NCI-H82 (cell line): ENCODE measurements at regions not wholly inside any gene's neighbourhood (a gene's known extent, or its start where the extent isn't known, plus 50 kb on each side); places are given as distances from the start of the nearest gene placed in this dataset.

Experiments used
- DNase-seq: peaks from one replicate; lab custom pipeline; 2025; lab: John Stamatoyannopoulos, UW

GRCh38 chr10:43972976-43973647 lies 324.4 kb upstream of the ZNF32 start:
- DNase-seq, result no peak

DNA sequence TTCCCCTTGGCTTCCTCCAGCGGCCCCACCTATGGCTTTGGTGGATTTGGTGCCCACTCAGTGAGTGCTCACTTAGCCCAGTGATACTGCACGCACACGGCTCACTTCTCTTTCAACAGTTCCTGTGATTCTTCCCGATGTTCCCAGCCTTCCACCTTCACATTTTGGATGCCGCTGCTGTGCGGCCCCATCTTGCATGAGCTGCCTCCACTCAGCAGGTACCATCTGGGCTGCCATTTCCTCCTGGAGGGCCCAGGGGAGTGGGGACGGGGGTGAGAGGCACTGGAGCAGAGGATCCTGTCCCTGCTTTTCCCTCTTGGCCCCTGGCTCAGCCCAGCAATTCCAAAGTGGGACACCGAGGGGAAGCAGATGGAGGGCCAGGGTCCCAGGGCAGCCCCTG lies 323.3 kb upstream of the ZNF32 start:
- no peak for DNase-seq

- DNase-seq, result no peak
Measured at GRCh38 chr10:43971306-43971705, 322.6 kb upstream of the ZNF32 start.

DNA sequence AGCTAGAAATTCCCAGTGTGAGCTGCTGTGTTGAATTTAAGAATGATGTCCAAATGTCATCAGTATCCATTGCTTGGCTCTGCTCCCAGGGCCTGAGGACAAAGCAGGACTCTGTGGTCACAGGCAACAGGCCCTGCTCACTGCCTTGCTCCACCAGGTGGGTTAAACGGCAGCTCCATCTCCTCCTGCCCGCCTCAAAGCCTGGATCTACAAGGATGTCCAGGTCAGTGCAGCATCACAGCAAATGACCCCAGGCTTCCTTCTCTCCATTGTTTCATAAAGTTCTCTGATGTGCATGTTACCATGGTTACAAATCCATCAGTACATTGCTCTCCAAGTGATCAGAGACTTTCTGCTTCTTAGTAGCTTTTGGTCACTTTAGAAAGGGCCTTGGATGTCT lies 322.0 kb upstream of the ZNF32 start:
- DNase-seq, result no peak

DNA sequence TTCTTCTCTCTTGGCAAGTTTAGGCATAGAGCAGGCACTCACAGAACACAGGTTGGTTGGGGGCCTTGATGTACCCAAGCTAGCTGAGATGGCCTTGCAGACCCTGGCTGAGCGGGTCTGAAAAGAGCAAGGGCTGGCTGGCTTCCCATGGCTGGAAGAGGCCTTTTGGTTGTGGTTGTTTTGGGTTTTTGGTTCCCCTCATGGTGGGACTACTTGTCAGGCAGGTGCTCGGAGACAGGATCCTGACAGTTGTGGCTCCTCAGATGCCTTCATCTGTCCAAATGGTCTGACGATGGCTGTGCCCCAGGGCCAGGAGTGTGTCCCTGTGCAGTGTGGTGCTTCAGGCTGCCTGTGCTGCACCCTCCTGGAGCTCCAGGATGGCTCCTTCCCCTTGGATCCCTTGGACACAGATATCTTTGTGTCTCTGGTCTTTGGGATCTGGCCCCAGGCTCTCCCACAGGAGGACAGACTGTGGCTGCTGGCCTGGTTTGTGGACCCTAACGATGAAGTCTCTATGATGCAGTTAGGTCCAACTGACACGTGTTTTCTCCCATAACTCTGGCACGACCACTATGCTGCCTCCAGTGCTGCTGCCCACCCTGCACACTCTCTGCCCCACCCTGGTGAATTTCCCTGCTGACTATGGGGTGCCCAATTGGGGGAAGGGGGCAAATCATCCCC lies 321.5 kb upstream of the ZNF32 start:
- DNase-seq, result no peak

DNA sequence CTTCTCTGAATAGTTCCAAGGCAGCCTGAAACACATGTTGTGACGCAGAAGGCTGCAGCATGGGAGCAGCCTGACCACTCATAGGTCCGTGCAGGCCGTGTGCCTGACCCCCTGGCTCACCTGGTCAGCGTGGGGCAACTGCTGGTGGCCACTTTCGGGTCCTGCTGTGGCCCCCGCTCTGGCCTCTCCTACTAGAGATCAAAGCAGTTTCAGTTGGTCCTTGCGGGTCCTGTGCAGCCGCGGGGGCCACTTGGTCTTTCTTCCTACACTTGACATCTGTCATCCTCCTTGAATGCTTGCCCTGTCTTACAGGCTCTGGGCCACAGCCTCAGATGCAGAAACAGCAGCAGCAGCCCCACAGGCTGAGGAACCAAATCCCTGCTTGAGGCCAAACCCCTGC lies 320.8 kb upstream of the ZNF32 start:
- no peak for DNase-seq

DNA sequence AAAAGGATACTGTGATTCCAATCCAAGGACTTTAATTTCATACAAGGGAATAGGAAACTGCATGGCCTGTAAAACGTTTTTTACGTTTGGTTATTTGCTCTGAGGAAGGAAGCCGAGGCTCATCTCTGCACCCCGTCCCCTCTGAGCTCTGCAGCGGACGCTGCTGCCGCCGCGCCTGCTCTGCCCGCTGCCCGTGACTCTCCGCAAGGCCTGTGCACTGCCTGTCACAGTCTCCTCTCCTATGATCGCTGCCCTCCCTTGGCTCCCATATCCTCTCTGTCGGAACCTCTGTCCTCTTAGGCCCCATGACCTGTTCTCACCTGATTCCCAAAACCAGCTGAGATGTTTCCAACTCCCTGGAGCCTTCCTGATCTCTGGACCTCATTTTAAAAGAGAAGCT lies 320.3 kb upstream of the ZNF32 start:
- DNase-seq, result no peak

- no peak for DNase-seq
Measured at GRCh38 chr10:43968076-43968475, 319.4 kb upstream of the ZNF32 start.

DNA sequence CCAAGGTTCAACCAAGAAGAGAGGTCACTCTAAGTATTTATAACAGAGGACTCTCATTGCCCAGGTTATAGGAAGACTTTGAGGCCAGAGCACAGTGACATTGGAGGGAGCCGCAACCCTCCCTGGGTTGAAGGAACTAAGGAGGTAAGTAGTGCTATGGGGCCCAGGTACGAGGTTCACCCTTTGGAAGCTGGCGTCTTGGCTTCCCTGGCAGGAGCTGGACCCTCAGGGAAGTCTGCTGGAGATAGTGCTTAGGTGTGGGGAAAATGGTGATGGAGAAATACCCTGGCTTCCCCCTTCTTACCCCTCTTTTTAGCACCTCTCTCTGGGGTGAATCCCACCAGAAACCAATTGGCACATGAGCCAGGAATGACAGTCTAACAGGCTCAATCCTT lies 317.9 kb upstream of the ZNF32 start:
- no peak for DNase-seq

DNA sequence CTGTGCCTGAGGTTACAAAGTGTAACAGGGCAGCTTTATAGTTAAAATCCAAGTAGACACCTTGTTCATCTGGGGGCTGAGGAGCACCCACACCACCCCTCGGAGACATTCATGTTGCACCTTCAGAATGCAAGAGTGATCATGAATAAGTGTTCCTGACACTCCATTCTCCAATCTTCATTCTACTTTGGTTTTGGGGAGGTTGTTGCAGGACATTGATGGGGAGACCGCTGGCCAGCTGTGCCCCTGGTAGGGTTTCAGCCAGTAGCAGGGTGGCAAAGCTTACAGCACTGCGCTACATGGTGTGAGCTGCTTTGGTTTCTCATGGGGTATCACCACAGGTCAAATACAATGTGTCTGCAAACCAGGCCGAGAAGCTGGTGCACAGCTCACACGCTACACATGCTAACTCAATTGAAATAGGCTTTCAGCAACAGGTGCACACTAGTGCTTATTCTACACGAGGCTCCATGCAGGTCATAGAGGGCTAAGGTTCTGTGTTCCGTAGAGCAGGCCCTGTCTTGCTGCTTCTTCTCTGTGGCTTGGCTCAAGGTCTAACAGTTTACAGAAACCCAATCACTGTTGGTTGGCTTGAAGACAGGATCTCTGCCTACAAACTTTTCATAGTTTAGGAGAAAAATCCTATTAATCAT lies 317.4 kb upstream of the ZNF32 start:
- DNase-seq, result no peak

GRCh38 chr10:43965033-43965917 lies 316.6 kb upstream of the ZNF32 start:
- no peak for DNase-seq

DNA sequence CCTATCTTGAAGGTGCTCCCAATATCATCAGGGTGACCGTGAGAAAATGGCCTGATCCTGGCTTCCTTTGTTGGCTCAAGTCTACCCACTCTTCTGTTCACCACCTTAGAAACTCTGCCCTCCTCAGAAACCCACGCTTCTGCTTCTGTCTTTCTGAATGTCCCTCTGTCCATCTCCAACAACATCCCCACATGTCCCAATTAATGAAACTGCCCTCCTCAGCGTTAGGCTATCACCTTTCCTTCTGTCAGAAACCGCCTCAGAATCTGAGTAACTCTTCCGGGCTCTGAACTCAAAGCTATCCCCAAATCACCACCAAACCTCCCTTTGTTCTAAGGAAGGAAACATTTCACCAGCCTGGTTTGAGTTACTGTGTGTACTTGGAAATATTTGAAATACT lies 315.8 kb upstream of the ZNF32 start:
- no peak for DNase-seq

DNA sequence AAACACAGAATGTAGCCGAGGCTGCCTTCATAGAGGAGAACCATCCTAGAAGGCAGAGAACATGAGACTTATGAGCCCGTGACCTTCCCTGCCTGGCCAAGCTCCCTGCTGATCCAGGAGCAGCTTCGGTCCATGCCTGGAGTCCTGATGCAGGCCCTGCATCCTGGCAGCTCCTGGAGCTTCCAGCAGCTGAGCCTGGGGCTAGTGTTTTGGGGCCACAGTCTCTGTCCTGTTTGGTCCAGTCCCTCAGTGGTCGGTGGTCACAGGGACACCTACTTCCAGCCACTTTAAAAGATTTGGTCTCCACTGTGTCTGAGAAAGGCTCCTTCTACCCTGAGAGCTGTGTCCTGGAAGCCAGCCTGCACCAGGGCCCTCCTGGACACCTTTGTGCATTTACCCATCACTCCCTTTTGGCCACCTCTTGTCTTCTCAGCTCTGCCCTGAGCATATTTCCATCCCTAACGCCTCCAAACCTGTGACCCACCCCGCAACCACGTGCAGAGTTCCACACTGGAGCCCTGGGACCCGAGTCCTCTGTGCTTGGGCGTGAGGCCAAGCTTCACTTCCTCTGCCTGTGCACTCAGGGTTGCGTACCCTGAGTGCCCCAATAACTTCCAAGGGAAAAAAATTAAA lies 315.2 kb upstream of the ZNF32 start:
- no peak for DNase-seq

- no peak for DNase-seq
Measured at GRCh38 chr10:43963379-43963778, 314.7 kb upstream of the ZNF32 start.

DNA sequence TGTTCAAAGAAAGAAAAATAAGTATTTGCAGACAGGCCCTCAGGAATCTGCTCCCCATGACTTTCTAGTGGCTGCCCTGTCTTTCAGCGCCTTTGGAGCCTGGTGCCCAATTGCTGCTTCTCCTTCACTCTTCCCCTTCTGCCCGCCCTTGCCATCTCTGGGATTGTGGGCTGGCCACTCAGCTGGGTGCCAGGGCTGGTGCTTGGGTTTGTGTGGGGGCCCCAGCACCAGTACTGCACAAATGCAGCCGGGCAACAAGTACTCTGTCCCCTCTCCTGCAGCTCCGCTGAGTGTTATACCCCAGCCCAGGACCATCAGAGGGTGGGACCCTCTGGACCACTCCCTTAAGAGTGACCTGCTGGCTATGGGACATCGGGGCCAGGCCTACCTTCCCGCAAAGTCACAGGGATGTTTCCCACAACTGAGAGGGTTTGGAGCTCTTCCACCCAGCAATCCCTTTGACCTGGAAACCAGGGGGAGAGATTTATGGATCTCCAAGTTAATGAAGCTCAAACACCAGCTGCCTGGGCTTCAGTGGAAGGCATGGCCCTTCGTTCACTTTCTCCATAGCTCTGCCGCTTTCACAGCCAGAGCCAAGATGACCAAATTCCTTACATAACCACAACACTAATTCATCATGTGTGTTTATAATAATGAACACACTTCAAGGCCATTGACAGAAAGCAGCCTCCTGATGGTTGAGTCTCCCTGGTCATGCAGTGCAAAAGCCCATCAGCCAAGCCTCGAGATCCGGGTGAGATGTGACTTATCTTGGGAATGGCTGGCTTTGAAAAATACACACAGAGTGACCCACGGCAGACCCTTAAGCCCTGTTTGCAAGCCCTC lies 313.9 kb upstream of the ZNF32 start:
- DNase-seq, result no peak

DNA sequence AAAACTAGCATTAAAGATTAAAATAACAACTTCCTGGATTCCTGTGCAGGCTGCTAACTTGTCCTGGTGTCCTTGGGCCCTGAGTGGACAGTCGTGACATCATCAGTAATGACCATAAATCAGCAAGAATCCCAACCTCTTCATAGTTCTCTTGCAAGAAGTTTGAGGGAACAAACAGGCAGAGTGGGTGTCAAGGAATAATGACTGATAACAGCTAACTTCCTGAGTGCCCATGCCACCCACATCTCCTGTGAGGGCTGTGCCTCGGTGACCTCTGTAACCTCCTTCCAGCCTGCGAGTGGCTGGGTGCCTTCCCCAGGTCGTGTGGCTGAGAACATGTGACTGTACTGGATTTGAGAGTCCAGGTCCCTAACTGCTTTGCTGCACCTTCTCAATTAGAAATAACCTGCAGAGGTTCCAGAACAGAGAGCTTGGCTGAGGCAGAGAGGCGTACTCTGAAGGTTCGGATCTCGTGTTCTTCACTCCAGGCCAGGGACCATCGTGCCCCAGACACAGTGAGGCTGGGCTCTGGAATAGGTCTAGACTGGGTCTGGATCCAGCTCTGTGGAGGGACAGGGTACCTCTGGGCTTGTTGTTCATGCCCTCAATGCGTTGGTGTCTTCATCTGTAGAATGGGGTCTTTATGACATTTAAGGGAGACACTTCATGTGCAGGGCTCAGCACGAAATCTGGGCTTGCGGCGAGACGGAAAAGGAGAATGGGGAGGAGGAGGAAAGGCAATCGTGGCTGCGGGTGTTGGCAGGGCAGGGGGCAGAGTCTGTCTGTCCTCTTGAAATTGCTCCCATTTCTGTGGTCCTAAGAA lies 313.1 kb upstream of the ZNF32 start:
- no peak for DNase-seq

DNA sequence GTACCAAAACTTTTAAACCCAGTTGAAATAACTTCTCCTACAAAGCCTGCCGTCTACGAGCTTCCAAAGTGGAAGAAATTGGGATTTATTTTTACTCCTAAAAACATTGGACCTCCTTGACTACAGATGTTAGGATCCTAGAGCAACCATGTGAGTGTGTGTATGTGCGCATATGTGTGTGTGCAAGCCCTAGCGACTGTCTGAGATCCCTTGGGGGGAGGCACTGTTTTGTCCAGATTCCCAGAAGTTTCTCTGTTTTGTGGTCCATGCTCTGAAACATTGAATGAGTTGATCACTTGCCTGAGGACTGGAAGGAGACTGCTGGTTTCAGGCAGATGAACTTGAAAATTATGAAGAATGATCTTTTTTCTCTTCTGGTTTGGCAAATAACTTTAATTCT lies 312.3 kb upstream of the ZNF32 start:
- no peak for DNase-seq

GRCh38 chr10:43960477-43960876 lies 311.8 kb upstream of the ZNF32 start:
- no peak for DNase-seq

- no peak for DNase-seq
Measured at GRCh38 chr10:43960135-43960415, 311.4 kb upstream of the ZNF32 start.

DNA sequence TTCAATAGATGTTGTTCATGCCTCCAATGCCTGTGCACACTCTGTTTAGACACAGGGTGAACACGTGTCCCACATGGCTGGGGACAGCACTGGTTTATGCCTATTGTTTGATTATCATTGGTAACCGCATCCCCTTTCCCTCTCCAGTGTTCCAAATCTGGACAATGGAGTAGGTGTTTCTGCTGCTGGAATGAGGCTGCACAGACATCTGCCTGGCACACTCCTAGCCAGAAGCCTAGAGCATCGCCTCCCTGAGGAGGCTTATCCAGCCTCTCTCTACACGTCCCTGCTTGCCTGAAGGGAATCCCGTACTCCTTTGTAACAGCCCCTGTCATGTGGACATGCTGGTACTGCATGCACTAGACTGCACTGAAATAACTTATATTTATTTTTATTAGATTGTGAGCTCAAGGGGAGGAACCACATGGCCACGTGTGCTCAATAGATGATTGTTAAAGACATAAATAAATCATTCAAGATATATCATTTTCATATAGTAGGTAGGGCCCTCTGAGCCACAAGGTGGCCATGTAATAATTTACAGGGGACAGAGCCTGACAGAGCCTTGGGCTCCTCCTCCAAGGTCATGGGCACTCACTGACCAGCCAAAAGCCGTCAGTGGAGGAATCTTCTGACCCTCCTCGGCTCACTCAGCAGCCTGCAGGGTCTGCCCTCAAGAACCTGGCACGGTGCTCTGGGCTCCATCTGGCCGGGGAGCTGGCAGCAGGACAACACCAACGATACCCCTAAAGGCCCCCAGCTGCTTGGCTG lies 310.9 kb upstream of the ZNF32 start:
- DNase-seq, result no peak
